Ishikawa (cell line): ENCODE measurements at regions not wholly inside any gene's neighbourhood (a gene's known extent, or its start where the extent isn't known, plus 50 kb on each side); places are given as distances from the start of the nearest gene placed in this dataset.

Source experiments
- CEBPB ChIP-seq: IDR thresholded peaks from 2 replicates; pipeline ENCODE4 v1.6.1; 2012
- CREB1 ChIP-seq: IDR thresholded peaks from 2 replicates; pipeline ENCODE4 v1.6.1; 2012; ENCODE audit warnings: low read depth
- EP300 ChIP-seq: IDR thresholded peaks from 2 replicates; pipeline ENCODE4 v1.6.1; 2012; ENCODE audit warnings: borderline replicate concordance
- FOXM1 ChIP-seq: IDR thresholded peaks from 2 replicates; pipeline ENCODE4 v1.6.1; 2012; ENCODE audit warnings: low read depth, borderline replicate concordance
- NFIC ChIP-seq: IDR thresholded peaks from 2 replicates; pipeline ENCODE4 v1.6.1; 2012
- RAD21 ChIP-seq: IDR thresholded peaks from 2 replicates; pipeline ENCODE4 v1.6.1; 2012; ENCODE audit warnings: low read depth
- TAF1 ChIP-seq: IDR thresholded peaks from 2 replicates; pipeline ENCODE4 v1.6.1; 2012; ENCODE audit warnings: low read depth, mild to moderate bottlenecking
- TCF12 ChIP-seq: IDR thresholded peaks from 2 replicates; pipeline ENCODE4 v1.6.1; 2012; ENCODE audit warnings: low read depth
- TEAD4 ChIP-seq: IDR thresholded peaks from 2 replicates; pipeline ENCODE4 v1.6.1; 2012
- YY1 ChIP-seq: IDR thresholded peaks from 2 replicates; pipeline ENCODE4 v1.6.1; 2012; ENCODE audit warnings: low read depth
- ZBTB7A ChIP-seq: IDR thresholded peaks from 2 replicates; pipeline ENCODE4 v1.6.1; 2012; ENCODE audit warnings: low read depth
- TF ChIP-seq, protein P1 (sequence below): IDR thresholded peaks from 2 replicates; pipeline ENCODE4 v1.6.1; 2012; ENCODE audit warnings: low read depth, mild to moderate bottlenecking

DNA sequence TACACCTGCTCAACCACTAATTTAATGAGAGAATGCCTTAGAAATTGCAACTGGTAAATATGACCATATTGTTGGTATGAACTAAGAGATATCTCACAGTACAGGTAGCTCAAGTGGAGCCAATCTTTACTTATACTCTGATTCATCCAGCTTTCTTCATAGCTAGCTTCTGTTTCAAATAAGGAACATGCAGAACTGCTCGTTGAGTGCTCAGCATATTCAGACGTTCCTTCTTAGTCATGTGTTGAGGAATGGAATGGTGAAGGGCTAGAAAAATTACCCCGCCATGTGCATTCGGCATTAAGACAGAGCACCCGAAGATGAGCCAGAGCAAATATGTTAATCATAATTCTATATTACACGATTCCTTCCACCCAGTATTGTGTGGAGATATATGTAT is 144.0 kb upstream of the VRK2 start:
- TF ChIP-seq RAD21 (no peak), EP300 (no peak), ZBTB7A (no peak), TEAD4 (no peak), TAF1 (no peak), FOXM1 (no peak), TCF12 (no peak), YY1 (no peak), CREB1 (no peak), CEBPB (no peak), NFIC (no peak)
- TF ChIP-seq, protein P1, sequence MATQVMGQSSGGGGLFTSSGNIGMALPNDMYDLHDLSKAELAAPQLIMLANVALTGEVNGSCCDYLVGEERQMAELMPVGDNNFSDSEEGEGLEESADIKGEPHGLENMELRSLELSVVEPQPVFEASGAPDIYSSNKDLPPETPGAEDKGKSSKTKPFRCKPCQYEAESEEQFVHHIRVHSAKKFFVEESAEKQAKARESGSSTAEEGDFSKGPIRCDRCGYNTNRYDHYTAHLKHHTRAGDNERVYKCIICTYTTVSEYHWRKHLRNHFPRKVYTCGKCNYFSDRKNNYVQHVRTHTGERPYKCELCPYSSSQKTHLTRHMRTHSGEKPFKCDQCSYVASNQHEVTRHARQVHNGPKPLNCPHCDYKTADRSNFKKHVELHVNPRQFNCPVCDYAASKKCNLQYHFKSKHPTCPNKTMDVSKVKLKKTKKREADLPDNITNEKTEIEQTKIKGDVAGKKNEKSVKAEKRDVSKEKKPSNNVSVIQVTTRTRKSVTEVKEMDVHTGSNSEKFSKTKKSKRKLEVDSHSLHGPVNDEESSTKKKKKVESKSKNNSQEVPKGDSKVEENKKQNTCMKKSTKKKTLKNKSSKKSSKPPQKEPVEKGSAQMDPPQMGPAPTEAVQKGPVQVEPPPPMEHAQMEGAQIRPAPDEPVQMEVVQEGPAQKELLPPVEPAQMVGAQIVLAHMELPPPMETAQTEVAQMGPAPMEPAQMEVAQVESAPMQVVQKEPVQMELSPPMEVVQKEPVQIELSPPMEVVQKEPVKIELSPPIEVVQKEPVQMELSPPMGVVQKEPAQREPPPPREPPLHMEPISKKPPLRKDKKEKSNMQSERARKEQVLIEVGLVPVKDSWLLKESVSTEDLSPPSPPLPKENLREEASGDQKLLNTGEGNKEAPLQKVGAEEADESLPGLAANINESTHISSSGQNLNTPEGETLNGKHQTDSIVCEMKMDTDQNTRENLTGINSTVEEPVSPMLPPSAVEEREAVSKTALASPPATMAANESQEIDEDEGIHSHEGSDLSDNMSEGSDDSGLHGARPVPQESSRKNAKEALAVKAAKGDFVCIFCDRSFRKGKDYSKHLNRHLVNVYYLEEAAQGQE: no peak
